Fibroblast of mammary gland (primary cell): ENCODE measurements at regions not wholly inside any gene's neighbourhood (a gene's known extent, or its start where the extent isn't known, plus 50 kb on each side); places are given as distances from the start of the nearest gene placed in this dataset.

ENCODE experiments used
- DNase-seq: peaks from one replicate; pipeline ENCODE4 v3.0.0-alpha.2; 2010; ENCODE audit warnings: low read depth
- H3K4me3 ChIP-seq: 2 replicates; pipeline ENCODE4 v1.5.1; 2011; ENCODE audit warnings: low read depth, mild to moderate bottlenecking, low read length, moderate library complexity; ENCODE audit not compliant: control insufficient read depth
- TF ChIP-seq, protein P1 (sequence below): conservative IDR thresholded peaks from 2 replicates; pipeline ENCODE4 v1.5.1; 2011; ENCODE audit warnings: low read depth, low read length, inconsistent platforms; ENCODE audit not compliant: control insufficient read depth, insufficient read depth

- DNase-seq, result no peak
- TF ChIP-seq, protein P1, sequence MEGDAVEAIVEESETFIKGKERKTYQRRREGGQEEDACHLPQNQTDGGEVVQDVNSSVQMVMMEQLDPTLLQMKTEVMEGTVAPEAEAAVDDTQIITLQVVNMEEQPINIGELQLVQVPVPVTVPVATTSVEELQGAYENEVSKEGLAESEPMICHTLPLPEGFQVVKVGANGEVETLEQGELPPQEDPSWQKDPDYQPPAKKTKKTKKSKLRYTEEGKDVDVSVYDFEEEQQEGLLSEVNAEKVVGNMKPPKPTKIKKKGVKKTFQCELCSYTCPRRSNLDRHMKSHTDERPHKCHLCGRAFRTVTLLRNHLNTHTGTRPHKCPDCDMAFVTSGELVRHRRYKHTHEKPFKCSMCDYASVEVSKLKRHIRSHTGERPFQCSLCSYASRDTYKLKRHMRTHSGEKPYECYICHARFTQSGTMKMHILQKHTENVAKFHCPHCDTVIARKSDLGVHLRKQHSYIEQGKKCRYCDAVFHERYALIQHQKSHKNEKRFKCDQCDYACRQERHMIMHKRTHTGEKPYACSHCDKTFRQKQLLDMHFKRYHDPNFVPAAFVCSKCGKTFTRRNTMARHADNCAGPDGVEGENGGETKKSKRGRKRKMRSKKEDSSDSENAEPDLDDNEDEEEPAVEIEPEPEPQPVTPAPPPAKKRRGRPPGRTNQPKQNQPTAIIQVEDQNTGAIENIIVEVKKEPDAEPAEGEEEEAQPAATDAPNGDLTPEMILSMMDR, result no peak
- H3K4me3 ChIP-seq, result no peak overlapping the region
Measured at GRCh38 chr6:4509506-4509905, 266.7 kb upstream of the CDYL start.

DNA sequence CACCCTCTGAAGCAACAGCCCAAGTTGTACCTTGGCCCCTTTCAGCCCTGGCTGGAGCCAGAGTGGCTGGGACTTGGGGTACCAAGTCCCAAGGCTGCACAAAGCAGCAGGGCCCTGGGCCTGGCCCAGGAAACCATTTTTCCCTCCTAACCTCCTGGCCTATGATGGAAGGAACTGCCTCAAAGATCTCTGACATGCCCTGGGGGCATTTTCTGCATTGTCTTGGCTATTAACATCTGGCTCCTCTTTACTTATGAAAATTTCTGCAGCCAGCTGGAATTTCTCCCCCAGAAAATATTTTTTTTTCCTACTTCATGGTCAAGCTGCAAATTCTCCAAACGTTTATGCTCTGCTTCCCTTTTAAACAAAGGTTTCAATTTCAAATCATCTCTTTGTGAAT is 269.4 kb upstream of the CDYL start:
- no peak for DNase-seq
- TF ChIP-seq, protein P1, result no peak
- no peak overlapping the region for H3K4me3 ChIP-seq

GRCh38 chr6:4506223-4506622 is 270.0 kb upstream of the CDYL start:
- H3K4me3 ChIP-seq, result no peak overlapping the region

GRCh38 chr6:4504700-4505099 is 271.5 kb upstream of the CDYL start:
- no peak overlapping the region for H3K4me3 ChIP-seq
- TF ChIP-seq, protein P1, result no peak
- DNase-seq, result no peak

More at GRCh38 chr6:4506223-4506622, 270.0 kb upstream of the CDYL start:
- TF ChIP-seq, protein P1, result no peak
- DNase-seq, result no peak

- H3K4me3 ChIP-seq, result no peak overlapping the region
- TF ChIP-seq, protein P1, result no peak
- no peak for DNase-seq
Measured at GRCh38 chr6:4503700-4504099, 272.5 kb upstream of the CDYL start.

GRCh38 chr6:4496284-4496683 is 279.9 kb upstream of the CDYL start:
- no peak for DNase-seq
- H3K4me3 ChIP-seq, result no peak overlapping the region
- TF ChIP-seq, protein P1, result no peak
